GM21528 (cell line): ENCODE measurements at regions not wholly inside any gene's neighbourhood (a gene's known extent, or its start where the extent isn't known, plus 50 kb on each side); places are given as distances from the start of the nearest gene placed in this dataset.

ENCODE experiments used
- ATAC-seq: cut with Tn5 transposase; IDR thresholded peaks from one replicate; pipeline ENCODE4 v1.9.1; 2021; ENCODE audit warnings: mild to moderate bottlenecking, moderate library complexity; ENCODE audit not compliant: unreplicated experiment, low FRiP score

GRCh38 chr13:107185889-107186288, 618.0 kb upstream of the ARGLU1 start:
- ATAC-seq, result no peak

- ATAC-seq, result no peak
These were observed 602.5 kb upstream of the ARGLU1 start for GRCh38 chr13:107170270-107170931.

- ATAC-seq, result no peak
These were observed 589.3 kb upstream of the ARGLU1 start for GRCh38 chr13:107157271-107157670.

DNA sequence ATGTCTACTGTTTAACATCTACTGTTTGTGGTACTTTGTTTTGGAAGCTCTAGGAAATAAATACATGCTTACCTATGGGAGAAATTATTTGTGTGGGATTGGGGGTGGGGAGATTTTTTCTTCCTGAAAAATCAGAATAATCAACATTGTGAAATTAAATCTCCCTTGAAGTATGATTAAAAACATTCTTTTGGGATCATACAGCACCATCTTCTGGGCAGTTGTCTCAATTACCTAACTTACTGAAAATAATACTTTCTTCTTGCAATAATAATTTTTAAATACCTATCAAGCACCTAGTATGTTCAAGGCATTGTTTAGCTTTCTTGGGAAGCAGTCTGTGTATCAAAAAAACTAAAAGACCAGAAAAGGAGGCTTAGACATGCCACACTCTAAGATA, 576.5 kb upstream of the ARGLU1 start:
- ATAC-seq, result no peak

GRCh38 chr13:107141767-107142166, 573.8 kb upstream of the ARGLU1 start:
- no peak for ATAC-seq

DNA sequence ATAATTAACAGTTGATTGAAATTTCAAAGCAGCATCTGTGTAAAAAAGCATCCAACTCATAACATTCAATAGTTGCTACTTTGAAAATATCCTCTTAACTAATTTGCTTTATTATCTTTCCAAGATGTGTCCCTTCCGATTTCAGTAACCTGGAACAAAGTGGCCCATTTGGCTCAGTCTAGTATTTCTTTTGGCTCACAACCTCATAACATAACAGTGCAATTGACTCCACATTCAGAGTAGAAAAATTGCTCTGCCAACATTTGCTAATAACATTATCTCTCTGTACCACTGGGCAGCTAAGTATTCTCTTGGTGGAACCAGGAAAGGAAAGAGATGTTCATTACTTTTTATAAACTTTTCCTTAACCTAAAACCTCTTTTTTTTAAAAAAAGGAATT, 571.1 kb upstream of the ARGLU1 start:
- no peak for ATAC-seq

GRCh38 chr13:107138486-107138885, 570.5 kb upstream of the ARGLU1 start:
- ATAC-seq, result no peak

- no peak for ATAC-seq
These were observed 566.0 kb upstream of the ARGLU1 start for GRCh38 chr13:107133950-107134349.

DNA sequence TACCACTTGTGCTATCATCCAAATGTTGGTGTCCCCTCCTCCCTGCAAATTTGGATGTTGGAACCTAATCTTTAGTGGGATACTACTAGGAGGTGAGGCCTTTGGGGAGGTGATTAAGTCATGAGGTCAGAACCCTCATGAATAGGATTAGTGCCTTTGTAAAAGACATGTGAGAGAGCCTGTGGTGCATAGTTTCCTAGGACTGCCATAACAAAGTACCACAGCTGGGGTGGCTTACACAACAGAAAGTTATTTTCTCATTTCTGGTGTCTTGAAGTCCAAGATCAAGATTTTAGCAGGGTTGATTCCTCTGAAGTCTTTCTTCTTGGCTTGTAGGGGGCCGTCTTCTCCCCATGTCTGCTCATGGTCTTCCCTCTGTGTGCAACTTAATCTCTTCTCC, 562.6 kb upstream of the ARGLU1 start:
- ATAC-seq, result no peak

- ATAC-seq, result no peak
These were observed 556.8 kb upstream of the ARGLU1 start for GRCh38 chr13:107124730-107125129.

DNA sequence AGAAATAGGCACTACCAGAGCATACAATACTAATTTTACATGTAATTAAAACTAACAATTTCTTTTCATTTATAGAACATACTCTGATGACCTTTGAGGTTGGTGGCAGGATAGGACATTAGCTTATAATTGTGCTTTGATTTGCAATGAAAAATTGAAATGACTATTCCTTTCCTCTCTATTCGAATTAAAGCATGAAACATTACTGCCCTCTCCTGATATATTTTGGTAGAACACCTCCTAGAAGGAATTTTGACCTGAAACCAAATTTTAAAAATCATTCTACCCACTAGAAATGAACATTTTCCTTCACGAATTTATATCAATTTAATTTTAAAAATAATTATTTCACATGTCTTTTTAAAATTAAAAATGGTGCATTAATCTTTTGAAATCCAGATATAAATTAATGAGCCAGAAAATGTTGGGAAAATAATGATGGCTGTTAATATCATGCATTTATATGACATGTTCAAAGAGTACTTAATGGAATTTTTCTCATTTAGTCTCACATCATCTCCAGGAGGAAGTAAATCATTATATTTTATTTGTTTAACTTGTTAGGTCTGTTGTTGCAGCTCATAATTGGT, 556.3 kb upstream of the ARGLU1 start:
- no peak for ATAC-seq

DNA sequence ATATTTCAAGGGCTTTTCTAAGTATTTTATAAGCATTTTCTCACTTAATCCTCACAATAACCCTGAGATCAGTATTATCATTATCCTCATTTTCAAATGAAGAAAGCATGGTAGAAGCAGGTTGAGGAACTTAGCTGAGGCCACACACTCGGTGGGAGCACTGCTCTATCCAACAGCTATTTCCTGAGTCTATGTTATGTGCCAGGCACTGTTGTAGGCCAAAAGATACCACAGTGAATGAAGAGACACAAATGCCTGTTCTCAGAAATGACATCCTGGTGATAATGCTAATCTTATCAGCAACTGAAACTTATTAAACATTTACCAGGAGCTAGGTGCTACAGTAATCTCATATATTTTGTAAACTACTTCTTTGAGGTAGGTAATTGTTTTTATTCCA, 553.9 kb upstream of the ARGLU1 start:
- no peak for ATAC-seq

DNA sequence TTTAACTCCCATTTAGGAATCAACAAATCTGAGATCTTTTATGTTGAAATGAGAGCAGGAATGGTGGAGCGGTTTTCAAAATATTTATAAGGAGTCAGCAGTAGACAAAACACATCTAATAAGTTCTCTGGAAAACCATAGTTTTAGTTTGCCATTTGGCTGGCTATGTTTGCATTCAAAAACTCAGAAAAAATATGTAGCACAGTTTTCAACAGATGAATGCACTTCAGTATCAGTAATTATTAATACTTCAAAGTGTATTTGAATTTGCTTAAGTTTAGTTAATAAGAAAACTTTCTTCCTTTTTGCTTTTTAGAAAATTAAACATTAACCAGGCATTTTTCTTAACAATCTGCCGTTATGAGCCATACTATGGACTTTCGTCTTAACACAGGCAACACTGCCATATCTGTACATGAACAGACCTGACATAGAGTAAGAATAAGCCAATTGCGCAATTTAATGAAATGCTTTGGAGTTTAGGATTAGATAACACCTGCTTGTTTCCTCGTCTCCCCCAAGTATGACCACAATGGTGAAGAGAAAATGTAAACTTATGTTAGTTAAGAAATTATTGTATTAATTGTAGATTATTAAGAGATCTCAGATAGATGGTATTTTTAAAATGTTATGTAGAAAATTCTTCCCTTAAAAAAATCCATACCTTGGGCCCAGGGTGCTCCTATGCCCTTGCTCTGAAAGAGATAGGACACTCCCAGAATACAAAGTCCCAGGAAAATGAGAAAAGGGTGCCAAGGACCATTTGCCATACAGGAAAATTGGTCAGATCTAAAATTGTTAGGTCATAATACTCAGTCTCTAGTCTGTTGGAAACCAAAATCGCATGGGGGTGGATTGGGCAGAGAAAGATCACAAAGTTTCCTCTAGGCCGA, 552.3 kb upstream of the ARGLU1 start:
- no peak for ATAC-seq

DNA sequence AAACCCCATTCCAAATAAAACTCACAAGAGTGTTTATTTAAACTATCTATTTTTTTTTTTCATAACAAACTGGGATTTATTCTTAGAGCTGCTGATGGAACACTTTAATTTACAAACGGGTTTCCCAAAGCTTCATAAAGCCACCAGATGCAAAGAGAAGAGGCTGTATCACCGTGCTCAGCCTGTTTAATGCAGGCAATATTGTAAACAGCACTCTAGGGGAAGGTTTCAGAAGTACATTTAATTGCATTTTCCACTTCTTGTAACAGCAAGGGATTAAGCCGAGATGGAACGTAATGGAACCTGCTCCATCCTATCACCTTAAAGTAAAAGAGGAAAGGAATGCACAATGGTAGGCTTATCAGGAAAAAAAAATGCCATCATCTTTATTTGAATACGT, 550.6 kb upstream of the ARGLU1 start:
- ATAC-seq, result no peak

GRCh38 chr13:107117327-107118012, 549.5 kb upstream of the ARGLU1 start:
- ATAC-seq, result no peak

DNA sequence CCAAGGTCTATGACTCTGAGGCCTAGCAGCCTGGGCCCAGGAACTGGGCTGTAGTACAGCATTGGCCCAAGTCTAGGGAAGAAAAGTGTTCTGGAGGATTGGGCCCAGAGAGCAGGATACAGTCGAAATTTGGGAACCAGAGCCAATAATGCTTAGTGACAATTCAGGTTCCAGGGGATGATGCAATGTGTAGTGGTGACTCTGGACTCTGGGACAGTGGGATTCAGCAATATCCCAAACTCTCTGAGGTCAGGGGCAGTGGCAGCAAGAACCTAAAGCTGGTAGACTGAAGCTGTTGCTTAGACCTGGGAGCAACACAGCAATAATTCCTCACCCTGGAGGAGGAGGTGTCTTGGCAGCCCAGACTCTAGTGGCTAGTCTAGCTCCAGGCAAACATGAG, 545.5 kb upstream of the ARGLU1 start:
- ATAC-seq, result no peak

DNA sequence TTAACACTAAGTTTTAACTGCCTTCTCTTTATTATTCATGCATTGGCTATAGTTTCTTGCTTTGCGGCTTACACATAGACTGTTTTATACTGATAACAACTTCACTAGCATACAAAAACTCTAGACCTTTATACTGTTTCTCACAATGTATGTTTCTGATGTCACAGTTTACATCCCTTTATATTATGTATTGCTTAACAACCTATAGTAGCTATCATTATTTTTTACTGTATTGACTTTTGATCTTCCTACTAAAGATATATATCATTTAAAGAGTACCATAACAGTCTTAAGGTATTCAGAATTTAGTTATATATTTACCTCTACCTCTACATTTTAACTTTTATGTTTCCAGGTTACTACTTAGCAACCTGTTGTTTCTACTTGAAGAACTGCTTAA, 543.3 kb upstream of the ARGLU1 start:
- ATAC-seq, result no peak

GRCh38 chr13:107104631-107105030, 536.7 kb upstream of the ARGLU1 start:
- no peak for ATAC-seq

DNA sequence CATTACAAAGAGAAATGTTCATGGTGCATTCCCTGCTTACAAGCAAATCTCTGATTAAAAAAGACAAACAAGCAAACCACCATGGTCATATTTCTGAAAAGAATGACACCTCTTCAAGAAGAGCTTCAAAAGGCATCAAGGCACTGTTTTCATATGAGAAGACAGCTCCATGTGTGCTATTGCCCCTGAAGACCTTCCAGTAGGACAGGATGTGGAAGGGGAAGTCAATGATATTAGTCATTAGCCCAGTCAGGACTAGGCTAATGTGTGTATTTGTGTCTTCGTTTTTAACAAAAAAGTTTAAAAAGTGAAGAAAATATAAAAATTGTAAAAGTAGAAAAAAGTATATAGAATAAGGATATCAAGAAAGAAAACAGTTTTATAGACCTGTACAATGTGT, 534.7 kb upstream of the ARGLU1 start:
- no peak for ATAC-seq

GRCh38 chr13:107099661-107100060, 531.7 kb upstream of the ARGLU1 start:
- no peak for ATAC-seq

DNA sequence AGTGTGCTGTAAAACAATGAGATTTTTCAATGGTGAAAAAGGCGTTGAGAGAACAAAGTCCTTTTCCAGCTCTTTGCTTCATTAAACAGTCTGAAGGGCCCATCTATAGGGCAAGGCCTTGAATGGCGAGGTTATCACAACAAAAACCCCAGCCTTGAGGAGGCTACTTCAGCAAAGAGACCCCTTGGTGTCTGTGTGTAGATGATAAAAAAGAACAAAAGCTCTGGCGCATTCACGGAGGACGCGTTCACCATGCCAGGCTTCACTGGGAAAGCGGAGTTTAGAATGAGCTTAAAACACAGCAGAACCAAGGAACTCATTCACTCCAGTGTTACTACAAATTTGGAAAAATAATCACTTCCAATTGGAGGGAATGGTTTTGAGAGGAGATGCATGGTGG, 530.0 kb upstream of the ARGLU1 start:
- ATAC-seq, result no peak
